HG03442 (cell line): ENCODE measurements at regions not wholly inside any gene's neighbourhood (a gene's known extent, or its start where the extent isn't known, plus 50 kb on each side); places are given as distances from the start of the nearest gene placed in this dataset.
"Not testable (repeated sequence)": the region's sequence is repeated elsewhere in the genome, so short reads cannot be mapped to it uniquely, and the experiment has no call there.

Experiments
- ATAC-seq: cut with Tn5 transposase; IDR thresholded peaks from one replicate; pipeline ENCODE4 v1.9.1; 2021; ENCODE audit warnings: mild to moderate bottlenecking, moderate library complexity; ENCODE audit not compliant: unreplicated experiment

DNA sequence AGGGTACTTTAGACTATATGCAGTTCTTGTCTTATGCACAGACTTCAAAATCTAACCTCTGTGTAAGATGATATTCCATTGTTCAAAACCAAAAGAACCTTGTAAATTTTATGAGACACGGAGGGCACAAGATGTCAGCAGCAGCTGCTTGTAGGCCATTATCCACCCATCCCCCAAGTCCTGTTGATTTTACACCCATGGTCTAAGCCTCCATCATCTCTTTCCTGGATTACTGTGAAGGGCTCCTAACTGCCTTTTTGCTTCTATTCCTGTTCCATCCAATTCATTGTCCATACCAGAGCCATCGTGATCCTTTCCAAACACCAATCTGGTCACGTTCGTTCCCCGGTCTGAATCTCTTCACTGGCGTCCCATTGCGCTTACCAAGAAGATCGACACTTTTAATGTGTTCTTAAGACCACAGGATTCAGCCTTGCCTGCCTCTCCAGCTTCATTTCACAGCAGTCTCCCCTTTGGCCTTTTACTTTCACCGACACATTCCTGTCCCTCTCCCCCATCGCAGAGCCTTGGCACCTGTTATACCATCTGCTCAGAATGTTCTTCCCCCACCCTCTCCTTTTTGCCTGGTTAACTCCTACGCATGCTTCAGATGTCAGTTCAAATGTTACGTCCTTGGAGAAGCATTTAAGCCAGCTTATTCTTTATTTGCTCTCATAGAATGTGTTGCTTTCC, 107.3 kb upstream of the POU3F1 start:
- ATAC-seq = no peak

DNA sequence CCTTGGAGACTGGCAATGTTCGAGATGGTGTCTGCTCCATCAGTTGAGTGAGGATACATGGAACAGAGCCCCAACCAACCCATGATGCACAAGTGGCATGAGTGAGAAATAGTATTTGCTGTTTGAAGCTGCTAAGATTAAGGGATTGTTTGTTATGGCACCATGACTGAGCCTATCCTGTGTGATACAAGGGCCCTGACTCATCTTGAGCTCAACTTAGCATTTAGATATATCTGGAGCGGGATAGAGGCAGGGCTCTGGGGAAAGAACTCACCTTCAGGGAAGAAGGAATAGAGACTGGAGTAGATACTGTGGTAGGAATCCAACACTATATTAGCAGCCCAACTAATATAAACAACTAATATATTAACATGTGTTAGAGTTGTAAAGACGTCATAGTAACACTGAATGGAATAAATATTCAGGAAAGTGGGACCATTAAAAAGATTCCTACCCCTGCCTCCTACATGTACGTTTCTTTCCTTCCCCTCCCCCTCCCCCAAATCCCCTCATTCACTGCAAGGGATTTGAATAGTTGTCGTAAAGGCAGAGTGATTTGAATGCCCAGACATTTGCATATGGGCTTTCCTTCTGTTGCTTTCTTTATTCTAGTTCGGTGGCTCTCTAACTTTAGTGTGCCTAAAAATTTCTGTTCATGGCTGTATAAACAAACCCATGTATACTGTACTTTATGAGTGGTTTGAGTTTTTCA, 106.6 kb upstream of the POU3F1 start:
- ATAC-seq = no peak

DNA sequence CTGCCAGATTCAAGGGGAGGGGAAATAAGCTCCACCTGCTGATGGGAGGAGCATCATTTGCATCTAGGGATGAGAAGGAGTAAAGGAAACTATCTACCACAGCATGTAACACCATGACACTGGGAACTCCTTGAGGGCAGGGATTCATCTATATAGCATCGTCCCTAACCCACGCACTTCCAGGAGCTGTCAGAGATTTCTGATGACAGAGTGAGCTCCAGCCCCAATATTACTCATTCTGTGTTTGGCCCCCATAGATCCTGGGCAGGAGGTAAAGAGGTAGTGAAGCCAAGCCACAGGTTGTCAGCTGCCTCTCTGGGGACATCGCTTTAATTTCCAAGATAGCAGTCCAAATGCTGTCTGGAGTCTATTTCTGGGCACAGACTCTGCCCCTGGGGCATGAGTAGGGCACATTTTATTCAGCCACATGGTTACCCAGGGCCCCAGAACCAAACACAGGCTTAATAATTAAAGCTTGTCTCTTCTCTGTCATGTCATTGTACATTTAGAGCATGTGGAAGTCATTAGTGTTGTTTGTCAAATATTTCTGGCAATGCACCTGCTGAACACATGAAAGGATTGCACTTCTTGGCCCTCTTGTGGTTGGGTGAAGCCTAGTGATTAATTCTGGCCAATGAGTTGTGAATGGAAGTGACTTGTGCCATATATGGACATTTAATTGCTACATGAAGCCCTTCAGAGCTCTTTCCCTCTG, 105.9 kb upstream of the POU3F1 start:
- no peak for ATAC-seq

DNA sequence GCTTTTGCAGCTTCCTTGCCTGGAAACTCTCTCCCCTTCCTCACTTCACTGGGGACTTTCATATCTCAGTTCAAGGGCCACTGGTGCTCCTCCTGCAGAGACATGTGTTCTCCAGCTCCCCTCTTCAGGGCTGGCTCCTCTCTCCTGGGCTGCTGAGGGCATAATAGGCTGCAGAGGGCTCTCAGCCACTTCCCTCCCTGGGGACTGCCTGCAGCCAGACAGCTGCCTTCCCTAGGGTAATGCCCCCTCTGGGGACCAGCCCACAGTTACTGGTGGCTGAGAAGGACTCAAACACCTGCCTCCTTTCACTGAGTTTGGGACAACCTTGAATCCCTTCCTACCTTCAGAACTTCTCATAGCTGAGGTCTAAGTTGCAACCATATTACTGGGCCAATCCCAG, 104.8 kb upstream of the POU3F1 start:
- no peak for ATAC-seq

DNA sequence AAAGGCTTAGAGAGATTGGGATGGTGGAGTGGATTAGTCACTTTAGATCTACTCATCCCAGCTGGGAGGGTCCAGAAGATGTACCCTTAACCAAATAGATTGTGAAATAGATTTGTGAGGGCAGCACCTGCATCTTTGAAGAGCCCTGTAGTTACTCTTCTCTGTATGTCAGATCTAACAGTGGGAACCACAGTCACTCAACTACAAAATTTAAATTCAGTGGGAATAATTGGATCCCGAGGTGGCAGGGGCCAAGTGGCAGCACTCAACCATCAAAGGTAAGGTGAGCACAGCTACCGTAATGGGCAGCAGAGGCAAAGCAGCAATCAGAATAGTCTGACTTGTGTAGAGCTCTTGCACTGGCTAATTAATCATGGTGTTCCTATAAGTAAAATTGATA, 99.5 kb upstream of the POU3F1 start:
- ATAC-seq = not testable (repeated sequence)

DNA sequence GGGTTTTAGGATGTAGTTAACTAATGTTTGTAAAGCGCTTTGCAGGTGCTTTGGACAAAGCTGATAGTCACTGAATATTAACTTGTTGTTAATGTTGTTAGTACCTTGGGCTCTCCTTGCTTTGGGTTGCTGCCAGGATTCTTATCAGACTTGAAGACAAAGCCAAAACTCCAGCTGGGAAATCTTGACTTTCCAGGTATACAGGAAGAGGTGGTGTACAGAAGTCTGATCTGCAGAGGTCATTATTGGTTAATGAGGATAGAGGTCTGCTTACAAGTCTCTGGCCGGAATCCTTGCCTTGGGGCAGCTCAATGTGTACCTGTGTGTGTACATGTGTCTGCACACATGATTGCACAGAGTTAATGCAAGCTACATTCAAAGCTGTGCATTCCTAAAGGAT, 96.0 kb upstream of the POU3F1 start:
- ATAC-seq = no peak

DNA sequence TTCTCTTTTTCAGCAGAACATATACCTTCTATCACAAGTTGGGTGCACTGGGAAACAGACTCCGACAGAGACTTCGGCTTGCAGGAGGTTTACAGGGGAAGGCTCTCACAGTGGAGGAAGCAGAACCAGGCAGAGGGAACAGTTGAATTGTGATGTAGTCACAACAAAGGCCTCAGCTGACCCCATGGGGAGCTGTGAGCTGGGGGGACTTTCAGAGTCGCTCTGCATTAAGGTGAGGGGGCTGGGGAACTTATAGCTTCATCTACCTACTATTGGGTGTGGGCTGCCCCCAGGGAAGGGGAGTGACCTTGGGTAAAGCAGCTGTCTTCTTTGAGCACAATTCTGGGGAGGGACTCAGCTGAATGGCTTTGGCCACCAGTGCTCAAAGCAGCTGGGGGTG, 94.9 kb upstream of the POU3F1 start:
- no peak for ATAC-seq

DNA sequence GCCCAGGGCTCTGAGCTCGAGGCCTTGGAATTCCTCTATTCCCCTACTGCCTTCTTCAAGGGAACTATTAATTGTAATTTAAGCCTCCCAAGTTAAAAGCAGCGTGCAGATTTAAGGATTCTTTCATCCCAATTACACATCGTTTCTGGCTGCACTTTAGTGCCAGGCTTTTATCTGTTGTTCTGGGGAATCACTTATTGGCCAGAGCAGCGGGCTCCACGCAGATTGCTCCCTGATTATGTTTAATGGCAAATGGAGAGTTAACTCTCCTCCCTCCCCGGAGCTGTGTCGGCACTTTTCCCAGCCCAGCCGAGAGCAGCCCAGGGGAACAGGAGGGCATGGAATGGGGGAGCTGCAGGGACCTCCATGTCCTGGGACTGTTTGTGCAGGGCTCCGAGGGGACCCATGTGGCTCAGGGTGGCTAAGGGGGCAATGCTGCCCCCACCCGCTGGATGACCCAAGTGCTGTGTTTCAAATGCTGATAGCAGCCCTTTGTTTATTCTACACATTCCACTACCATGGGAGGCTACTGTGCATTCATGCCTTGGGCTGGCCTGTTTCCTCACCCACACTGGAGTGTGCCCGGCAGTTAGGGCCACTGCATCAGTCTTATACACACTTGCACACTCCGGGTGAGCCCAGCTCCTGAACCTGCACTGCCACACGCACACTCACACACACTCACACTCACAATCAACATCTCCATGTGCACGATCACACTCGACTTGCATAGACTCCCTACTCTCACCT, 93.3 kb upstream of the POU3F1 start:
- ATAC-seq = no peak

DNA sequence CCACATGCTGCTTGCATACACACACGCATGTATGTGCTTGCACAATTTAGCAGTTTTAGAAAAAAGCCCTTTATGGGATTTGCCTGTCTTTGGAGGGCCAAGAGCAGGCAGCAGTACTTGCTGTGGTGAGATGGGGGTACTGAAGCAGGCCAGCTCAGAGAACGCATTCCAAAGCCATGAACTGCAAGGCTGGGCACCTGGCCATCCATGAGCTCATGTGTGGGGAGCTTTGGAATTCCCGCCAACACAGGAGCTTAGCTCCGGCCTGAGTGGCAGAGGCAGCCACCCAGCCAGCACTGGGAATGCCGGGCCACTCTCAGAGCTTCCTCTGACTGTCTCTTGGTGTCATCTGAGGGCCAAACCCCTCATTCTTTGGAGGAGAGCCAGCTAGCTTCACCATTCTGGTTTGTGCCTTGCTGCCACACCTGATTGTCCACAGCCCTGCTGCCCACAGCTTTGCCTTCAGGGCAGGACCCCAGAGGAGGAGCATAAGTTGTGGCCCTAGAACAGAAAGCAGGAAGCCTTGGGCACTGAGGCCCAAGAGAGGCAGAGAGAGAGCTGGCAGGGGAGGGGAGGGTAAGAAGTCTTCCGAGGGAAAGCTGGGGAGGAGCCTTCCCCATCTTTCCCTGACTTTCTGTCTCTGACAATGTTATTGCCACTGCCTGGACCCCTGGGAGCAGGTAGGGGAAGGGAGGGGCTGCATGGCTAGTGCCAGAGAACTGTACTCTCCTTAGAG, 92.1 kb upstream of the POU3F1 start:
- no peak for ATAC-seq

DNA sequence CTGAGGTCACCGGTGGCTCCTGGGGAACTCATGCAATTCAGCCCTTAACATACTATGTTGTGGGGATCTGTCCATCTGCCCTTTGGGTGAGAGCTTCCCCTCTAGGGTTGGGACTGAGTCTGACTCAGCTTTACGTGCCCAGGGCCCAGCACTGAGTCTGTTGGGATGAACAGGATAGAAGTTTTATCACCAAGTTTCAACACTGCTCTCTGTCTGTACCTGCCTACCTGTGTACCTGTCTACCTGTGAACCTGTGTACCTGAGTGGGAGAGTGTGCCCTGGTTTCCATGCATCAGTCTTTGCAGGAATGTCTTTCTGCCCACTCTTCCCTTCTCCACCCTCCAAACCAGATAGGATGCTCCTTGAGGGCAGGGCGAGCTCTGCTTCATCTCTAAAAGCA, 90.6 kb upstream of the POU3F1 start:
- no peak for ATAC-seq

DNA sequence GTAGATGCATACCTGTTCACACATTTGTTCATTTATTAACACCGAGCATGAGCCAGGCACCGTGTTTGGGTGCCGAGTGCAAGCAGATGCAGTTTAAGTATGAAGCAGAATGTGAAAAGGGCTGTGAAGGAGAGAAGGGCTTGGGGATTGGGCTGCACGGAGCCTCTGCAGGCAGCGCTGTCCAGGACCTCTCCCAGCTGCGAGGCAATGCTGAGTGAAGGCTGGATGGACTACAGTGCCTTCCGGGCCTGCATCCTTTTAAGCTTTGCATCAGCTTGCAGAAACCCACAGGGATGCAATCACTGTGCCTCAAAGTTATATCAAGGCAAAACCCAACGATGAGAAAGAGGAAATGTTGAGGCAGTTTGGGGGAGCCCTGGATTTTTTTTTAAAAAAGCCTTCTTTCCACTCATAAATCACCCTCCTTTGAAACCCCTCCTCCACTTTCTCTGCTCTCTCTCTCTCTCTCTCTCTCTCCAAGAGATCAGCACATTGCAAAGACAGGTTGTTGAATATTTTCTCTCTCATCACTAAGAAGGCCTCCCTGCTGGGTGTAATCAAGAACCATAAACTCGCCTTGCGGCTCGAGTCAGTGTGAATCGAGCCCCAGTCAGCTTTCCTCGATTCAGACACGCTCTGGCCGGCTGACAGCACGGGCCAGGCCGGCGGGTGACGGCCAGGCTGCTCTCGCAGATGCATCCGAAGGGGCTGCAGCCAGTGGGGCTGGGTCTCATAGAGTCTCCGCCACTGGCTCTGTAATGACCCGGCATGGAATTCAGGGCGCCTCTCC, 89.2 kb upstream of the POU3F1 start:
- ATAC-seq = no peak

DNA sequence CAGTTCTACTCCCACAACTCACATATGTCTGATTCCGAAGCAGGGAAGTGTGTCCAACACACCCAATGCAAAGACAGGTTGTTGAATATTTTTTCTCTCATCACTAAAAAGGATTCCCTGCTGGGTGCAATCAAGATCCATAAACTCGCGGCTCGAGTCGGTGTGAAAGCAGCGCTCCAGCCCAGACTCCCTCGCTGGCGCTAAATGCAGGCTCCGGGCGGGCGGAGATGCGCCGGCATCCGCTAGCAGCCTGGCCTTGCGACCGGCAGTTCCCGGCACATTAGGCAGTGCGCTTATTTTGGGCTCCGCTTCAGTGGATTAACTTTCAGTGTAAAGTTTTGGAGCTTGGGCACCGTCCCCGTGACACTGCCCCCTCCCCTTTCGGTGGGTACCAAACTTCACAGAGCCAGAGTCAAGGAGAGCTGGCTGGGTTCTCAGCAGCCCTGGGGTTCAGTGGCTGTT, 87.7 kb upstream of the POU3F1 start:
- no peak for ATAC-seq

DNA sequence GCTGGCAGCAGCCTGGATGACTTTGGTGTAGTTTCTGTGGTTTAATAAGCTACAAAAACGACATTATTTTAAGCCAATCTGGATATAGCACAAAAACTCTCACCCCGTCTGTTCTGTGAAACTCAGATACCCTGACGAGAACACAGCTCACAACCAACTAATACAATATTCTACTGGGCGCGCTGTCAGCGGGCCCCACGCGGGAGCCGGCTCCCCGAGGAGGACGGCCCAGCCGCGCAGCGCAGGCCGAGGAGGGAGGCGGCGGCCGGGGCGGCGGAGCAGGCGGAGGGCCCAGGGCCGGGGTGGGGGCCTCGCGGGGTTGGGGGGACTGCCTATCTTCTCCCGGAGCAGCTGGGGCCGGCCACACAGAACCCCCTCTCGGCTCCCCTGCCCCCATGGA, 87.2 kb upstream of the POU3F1 start:
- ATAC-seq = no peak

DNA sequence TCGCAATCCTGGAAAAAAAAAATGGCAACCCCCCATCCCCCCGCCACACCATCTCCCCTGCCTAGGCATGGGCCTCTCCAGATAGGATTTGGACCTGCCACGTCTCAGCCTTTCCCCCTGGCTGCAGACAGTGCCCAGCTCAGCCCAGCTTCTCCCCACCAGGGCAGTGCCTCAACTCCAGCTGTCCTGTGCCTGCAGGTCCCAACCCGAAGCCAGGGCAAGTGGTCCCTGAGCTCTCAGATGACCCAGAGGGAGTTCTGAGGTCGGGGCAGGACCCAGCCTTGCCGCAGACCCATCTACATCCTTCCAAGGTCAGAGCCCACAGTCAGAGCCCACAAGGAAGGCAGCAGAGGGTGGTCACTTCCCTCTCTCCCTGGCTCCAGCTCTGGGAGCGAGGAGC, 86.7 kb upstream of the POU3F1 start:
- no peak for ATAC-seq

DNA sequence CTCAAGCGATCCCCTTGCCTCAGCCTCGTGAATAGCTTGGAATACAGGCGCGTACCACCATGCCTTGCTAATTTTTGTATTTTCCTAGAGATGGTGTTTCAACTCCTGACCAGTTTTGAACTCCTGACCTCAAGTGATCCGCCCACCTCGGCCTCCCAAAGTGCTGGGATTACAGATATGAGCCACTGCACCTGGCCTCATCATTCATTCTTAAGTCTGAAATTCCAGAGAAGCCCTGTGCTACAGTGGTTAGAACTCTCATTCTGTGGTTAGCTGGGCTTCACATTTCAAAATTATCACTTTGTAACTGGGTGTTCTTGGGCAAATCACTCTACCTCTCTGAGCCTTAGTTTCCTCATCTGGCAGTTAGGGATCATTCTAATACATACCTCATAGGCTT, 86.1 kb upstream of the POU3F1 start:
- ATAC-seq = no peak

DNA sequence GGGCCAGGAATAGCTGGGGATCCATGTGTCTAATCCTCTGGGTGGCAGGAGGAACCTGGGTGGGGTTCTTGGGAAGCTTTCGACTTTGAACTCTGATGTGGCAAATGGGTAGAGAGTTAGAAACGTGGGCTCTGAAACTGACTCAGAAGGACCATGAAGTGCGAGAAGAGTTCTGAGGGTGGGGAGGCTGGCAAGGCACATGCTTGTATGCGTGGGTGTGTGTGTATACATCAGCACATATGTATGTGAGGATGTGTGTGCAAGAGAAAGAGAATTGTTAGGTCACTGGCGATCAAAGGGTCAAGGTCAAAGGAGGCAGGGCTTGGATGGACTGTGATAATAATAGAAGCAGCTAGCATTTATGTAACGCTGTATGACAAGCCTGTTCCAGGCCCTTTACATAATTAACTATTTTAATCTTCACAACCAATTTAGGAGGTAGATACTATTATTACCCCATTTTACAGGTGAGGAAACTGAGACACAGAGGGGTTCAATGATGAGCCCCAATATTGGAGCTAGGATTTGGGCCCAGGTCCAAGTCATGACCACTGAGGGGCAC, 84.5 kb upstream of the POU3F1 start:
- no peak for ATAC-seq

DNA sequence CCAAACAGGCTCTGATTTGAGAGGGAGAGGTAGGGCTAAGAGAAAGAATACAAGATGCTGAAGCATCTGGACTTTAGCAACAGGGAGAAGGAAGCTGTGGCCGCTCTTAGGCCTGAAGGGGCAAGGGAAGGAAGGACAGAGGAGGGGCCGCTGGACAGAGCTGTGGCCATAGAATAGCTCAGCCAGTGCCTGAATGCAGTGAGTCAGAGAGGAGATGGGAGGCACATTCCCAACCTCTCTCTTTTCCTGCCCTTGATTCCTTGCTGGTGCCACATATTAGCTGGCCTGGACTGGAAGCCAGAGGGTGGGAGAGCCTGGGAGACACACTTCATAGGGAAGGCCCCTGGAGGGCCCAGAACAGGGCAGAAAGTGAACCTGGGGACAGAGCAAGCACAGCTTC, 83.4 kb upstream of the POU3F1 start:
- ATAC-seq = no peak

DNA sequence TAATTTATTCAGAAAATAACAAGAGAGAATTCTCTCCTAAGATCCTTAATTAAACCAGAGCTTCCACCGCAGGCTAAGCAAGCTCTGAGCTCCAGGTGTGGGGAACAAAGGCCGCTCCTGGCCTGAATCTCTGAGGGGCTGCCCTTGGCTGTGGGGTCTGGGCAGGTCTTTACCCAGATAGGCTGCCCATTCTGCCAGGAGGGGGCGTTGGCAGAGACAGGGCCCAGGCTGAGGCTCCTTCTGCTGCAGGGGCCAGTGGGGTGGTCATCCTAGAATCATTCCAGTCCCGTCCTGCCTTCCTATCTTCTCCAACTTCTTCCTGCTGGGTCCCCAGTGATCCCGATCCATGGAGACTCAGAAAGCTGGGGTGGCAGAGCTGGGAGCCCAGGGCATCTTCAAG, 82.9 kb upstream of the POU3F1 start:
- no peak for ATAC-seq

DNA sequence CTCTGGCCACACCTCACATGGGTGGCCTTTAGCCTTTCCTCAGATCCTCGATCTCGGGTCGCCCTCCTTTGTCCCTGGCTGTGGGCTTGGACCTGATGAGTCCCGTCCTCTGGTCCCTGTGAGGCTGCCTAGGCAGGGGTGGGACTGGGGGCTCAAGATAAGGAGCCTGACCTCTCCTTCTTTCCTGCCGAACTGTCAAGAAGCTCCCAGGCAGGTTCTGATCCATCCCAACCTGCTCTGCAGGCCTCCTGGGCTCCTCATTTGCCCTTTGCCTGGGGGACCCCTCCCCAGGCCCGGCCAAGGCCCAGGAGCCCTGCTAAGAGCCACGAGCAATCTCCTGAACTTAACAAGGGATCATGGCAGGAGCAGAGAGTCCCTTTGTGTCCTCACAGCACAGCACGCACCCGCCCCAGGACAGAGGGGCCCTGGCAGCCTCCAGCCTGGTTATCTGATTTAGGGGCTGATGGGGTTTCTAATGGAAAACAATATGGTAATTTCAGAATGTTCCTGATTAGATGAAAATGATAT, 82.4 kb upstream of the POU3F1 start:
- no peak for ATAC-seq
